ENCODE measurements at regions not wholly inside any gene's neighbourhood (a gene's known extent, or its start where the extent isn't known, plus 50 kb on each side); places are given as distances from the start of the nearest gene placed in this dataset.

- Histone ChIP-seq H3K4me1 (peaks cover 4% of the 10 kb centered on the region), H3K4me3 (no peak overlapping the region), H3K36me3 (ENCODE audit: low read depth, missing control alignments) (no peaks in the 10 kb centered on the region), H3K27me3 (no peaks in the 10 kb centered on the region), H3K9me3 (no peaks in the 10 kb centered on the region), H3K27ac (no peak overlapping the region)
- DNase-seq, result no peak
- 93% methylated on average over 3 of the region's 3 CpGs for WGBS, 2 donors
- intact Hi-C loops (cut with DNase I; ENCODE audit: low total_unique reads), result no loop called here
- no peak for TF ChIP-seq POLR2A (IDR thresholded peaks at IDR 0.05)
- TF ChIP-seq, protein P1, sequence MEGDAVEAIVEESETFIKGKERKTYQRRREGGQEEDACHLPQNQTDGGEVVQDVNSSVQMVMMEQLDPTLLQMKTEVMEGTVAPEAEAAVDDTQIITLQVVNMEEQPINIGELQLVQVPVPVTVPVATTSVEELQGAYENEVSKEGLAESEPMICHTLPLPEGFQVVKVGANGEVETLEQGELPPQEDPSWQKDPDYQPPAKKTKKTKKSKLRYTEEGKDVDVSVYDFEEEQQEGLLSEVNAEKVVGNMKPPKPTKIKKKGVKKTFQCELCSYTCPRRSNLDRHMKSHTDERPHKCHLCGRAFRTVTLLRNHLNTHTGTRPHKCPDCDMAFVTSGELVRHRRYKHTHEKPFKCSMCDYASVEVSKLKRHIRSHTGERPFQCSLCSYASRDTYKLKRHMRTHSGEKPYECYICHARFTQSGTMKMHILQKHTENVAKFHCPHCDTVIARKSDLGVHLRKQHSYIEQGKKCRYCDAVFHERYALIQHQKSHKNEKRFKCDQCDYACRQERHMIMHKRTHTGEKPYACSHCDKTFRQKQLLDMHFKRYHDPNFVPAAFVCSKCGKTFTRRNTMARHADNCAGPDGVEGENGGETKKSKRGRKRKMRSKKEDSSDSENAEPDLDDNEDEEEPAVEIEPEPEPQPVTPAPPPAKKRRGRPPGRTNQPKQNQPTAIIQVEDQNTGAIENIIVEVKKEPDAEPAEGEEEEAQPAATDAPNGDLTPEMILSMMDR (IDR thresholded peaks at IDR 0.05), result no peak
Measured at GRCh38 chr3:5762506-5762905, 575.0 kb downstream of the EDEM1 start.

DNA sequence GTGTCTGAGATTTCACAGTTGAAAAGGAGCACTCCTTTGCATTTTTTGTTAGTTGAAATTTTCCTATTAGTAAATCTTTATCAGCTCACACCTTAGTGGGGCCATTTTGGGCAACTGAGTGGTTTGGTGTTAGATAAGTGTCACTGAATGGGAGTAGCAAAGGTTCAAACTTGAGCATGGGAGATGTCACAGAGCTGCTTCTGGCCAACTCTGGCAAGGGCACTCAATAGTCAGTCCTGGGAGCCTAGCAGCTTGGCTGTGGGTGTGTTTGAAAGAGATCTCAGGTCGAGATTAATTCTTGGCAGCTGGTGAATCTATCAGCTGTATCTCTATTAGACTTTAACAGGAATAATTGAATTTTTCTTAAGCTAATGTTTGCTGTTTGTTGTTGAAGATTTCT, 579.3 kb downstream of the EDEM1 start:
- intact Hi-C loops (cut with DNase I; ENCODE audit: low total_unique reads), result no loop called here
- Histone ChIP-seq H3K27me3 (no peaks in the 10 kb centered on the region), H3K4me1 (no peaks in the 10 kb centered on the region), H3K4me3 (no peak overlapping the region), H3K27ac (no peak overlapping the region), H3K9me3 (no peaks in the 10 kb centered on the region), H3K36me3 (ENCODE audit: low read depth, missing control alignments) (no peaks in the 10 kb centered on the region)
- 47 to 65% methylated on average over 1 of the region's 1 CpG for WGBS, 2 donors
- no peak for DNase-seq
- TF ChIP-seq POLR2A (IDR thresholded peaks at IDR 0.05), result no peak

DNA sequence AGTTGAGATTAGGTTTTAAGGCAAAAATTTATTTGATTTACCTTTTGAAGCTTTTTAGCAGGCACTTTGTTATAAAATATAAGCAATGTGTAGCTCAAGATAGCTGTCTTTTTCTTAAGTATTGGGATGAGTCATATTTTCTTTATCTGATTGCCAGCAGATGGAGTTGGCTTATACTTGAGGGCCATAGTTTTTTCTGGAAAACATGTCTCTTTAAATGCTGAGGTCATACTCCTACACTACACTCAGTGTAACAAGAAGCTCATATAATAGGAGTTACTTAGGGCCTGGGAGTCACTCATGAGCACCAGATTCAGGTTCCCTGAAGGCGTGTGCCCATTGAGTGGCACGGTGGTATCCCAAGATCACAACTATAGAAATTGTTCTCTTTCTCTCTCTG, 579.8 kb downstream of the EDEM1 start:
- Histone ChIP-seq H3K27ac (no peak overlapping the region), H3K36me3 (ENCODE audit: low read depth, missing control alignments) (no peaks in the 10 kb centered on the region), H3K4me3 (no peak overlapping the region), H3K9me3 (no peaks in the 10 kb centered on the region), H3K4me1 (no peaks in the 10 kb centered on the region), H3K27me3 (no peaks in the 10 kb centered on the region)
- intact Hi-C loops (cut with DNase I; ENCODE audit: low total_unique reads), result no loop called here
- TF ChIP-seq, protein P1 (IDR thresholded peaks at IDR 0.05), result no peak
- TF ChIP-seq POLR2A (IDR thresholded peaks at IDR 0.05), result no peak
- no peak for DNase-seq
- WGBS, 2 donors, result 98 to 100% methylated on average over 2 of the region's 2 CpGs

DNA sequence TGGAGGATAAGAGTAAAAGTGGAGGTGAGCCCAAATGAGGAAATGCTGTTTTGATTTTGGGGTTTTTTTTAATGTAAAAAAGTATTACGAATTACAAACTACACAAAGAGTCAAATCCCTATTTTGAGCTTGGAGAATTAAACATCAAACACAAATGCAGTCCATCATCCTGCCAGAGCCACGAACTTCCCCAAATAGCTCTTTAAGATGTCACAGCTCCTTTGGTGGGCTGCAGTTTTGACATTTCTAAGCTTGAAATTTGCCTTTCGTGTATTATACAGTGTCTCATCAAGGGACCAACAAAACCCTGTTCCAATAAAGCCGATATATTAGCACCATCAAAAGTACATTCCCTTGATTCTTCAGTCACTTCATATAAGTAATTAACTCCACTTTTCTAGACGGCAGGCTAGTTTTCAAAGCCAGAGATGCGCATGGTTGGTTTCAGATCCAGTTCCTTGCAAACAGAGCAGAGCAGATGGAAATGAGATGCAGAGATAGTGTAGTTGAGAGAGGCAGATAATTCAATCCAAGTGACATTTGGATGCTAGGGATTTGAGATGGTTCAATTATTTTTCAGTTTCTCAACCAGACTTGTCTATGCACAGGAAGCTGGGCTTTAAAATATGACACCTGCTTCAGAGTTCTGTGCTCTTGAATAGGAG, 580.9 kb downstream of the EDEM1 start:
- Histone ChIP-seq H3K4me1 (no peaks in the 10 kb centered on the region), H3K36me3 (ENCODE audit: low read depth, missing control alignments) (no peaks in the 10 kb centered on the region), H3K4me3 (no peak overlapping the region), H3K9me3 (no peaks in the 10 kb centered on the region), H3K27me3 (no peaks in the 10 kb centered on the region), H3K27ac (no peak overlapping the region)
- DNase-seq, result no peak
- WGBS, 2 donors, result 86 to 89% methylated on average over 6 of the region's 6 CpGs
- no peak for TF ChIP-seq POLR2A (IDR thresholded peaks at IDR 0.05)
- TF ChIP-seq, protein P1 (IDR thresholded peaks at IDR 0.05), result no peak
- intact Hi-C loops (cut with DNase I; ENCODE audit: low total_unique reads), result no loop called here

GRCh38 chr3:5769825-5770224, 582.3 kb downstream of the EDEM1 start:
- Histone ChIP-seq H3K4me3 (no peak overlapping the region), H3K4me1 (no peaks in the 10 kb centered on the region), H3K27me3 (no peaks in the 10 kb centered on the region), H3K9me3 (no peaks in the 10 kb centered on the region), H3K36me3 (ENCODE audit: low read depth, missing control alignments) (no peaks in the 10 kb centered on the region), H3K27ac (no peak overlapping the region)
- 85 to 86% methylated on average over 5 of the region's 5 CpGs for WGBS, 2 donors
- DNase-seq, result no peak
- TF ChIP-seq, protein P1 (IDR thresholded peaks at IDR 0.05), result no peak
- TF ChIP-seq POLR2A (IDR thresholded peaks at IDR 0.05), result no peak
- intact Hi-C loops (cut with DNase I; ENCODE audit: low total_unique reads), result no loop called here

Measured in testis (tissue), 2 donors.